Osteoblast (primary cell): ENCODE measurements at regions not wholly inside any gene's neighbourhood (a gene's known extent, or its start where the extent isn't known, plus 50 kb on each side); places are given as distances from the start of the nearest gene placed in this dataset.

Source experiments
- DNase-seq: peaks from one replicate; pipeline ENCODE4 v3.0.0; 2011; ENCODE audit warnings: low spot score, mixed read lengths; ENCODE audit not compliant: insufficient read length; ENCODE audit errors: missing footprints
- H2AFZ ChIP-seq: 2 replicates; pipeline ENCODE4 v1.6.0; 2011; ENCODE audit warnings: mild to moderate bottlenecking, low read length
- H3K27ac ChIP-seq: 2 replicates; pipeline ENCODE4 v1.5.1; 2011; ENCODE audit warnings: mild to moderate bottlenecking, low read depth, low read length, moderate library complexity
- H3K27me3 ChIP-seq: 2 replicates; pipeline ENCODE4 v1.6.0; 2012; ENCODE audit warnings: mild to moderate bottlenecking, control low read depth, inconsistent platforms, low read length, moderate library complexity; ENCODE audit not compliant: insufficient read depth
- H3K36me3 ChIP-seq: 2 replicates; pipeline ENCODE4 v1.5.1; 2011; ENCODE audit warnings: mild to moderate bottlenecking, low read length, control low read depth, moderate library complexity; ENCODE audit not compliant: insufficient read depth
- H3K4me1 ChIP-seq: 2 replicates; pipeline ENCODE4 v1.5.1; 2011; ENCODE audit warnings: mild to moderate bottlenecking, low read length, control low read depth, moderate library complexity; ENCODE audit not compliant: insufficient read depth
- H3K4me2 ChIP-seq: 2 replicates; pipeline ENCODE4 v1.6.0; 2011; ENCODE audit warnings: mild to moderate bottlenecking, low read length; ENCODE audit not compliant: insufficient read depth
- H3K4me3 ChIP-seq: fragments of 200-600 bp; sonication (generic); 3 replicates; pipeline ENCODE4 v1.5.1; 2012; ENCODE audit warnings: mild to moderate bottlenecking, low read length, inconsistent platforms; ENCODE audit not compliant: insufficient read depth
- H3K79me2 ChIP-seq: 2 replicates; pipeline ENCODE4 v1.6.0; 2012; ENCODE audit warnings: mild to moderate bottlenecking, low read length, control low read depth, inconsistent platforms; ENCODE audit not compliant: insufficient read depth
- H3K9me3 ChIP-seq: 2 replicates; pipeline ENCODE4 v1.5.1; 2011; ENCODE audit warnings: low read depth, low read length, control low read depth
- H4K20me1 ChIP-seq: 2 replicates; pipeline ENCODE4 v1.6.0; 2012; ENCODE audit warnings: mild to moderate bottlenecking, low read length, control low read depth; ENCODE audit not compliant: insufficient read depth
- CTCF ChIP-seq: IDR thresholded peaks from 2 replicates; pipeline ENCODE4 v1.5.1; 2011; ENCODE audit warnings: mild to moderate bottlenecking, low read depth, low read length, moderate library complexity; ENCODE audit errors: extremely low read depth

- TF ChIP-seq CTCF: no peak
- Histone ChIP-seq H3K4me1 (peaks cover 3% of the 10 kb centered on the region), H4K20me1 (no peaks in the 10 kb centered on the region), H3K4me3 (no peak overlapping the region), H3K36me3 (no peaks in the 10 kb centered on the region), H2AFZ (no peak overlapping the region), H3K27ac (no peak overlapping the region), H3K4me2 (no peak overlapping the region), H3K79me2 (no peaks in the 10 kb centered on the region), H3K27me3 (no peaks in the 10 kb centered on the region), H3K9me3 (no peaks in the 10 kb centered on the region)
- peak; percentile 56 for DNase-seq
Measured at GRCh38 chr9:134967547-134967930, 49.8 kb upstream of the FCN1 start.

- Histone ChIP-seq H3K36me3 (no peaks in the 10 kb centered on the region), H2AFZ (no peak overlapping the region), H3K4me3 (no peak overlapping the region), H4K20me1 (no peaks in the 10 kb centered on the region), H3K79me2 (no peaks in the 10 kb centered on the region), H3K27me3 (peaks cover 6% of the 10 kb centered on the region), H3K4me2 (no peak overlapping the region), H3K27ac (no peak overlapping the region), H3K4me1 (peaks cover 3% of the 10 kb centered on the region), H3K9me3 (no peaks in the 10 kb centered on the region)
- peak; percentile 85 for DNase-seq
- no peak for TF ChIP-seq CTCF
Measured at GRCh38 chr9:134968011-134968822, 50.5 kb upstream of the FCN1 start.

- H3K27ac ChIP-seq: no peak overlapping the region
- peak; percentile 68 for DNase-seq
- TF ChIP-seq CTCF: no peak
- H3K79me2 ChIP-seq: no peaks in the 10 kb centered on the region
- H3K36me3 ChIP-seq: no peaks in the 10 kb centered on the region
- H3K9me3 ChIP-seq: no peaks in the 10 kb centered on the region
- no peak overlapping the region for H3K4me3 ChIP-seq
- H3K4me1 ChIP-seq: peaks cover 3% of the 10 kb centered on the region
- peaks cover 10% of the 10 kb centered on the region for H3K27me3 ChIP-seq
- H2AFZ ChIP-seq: no peak overlapping the region
- no peak overlapping the region for H3K4me2 ChIP-seq
- H4K20me1 ChIP-seq: no peaks in the 10 kb centered on the region
Measured at GRCh38 chr9:134968823-134969090, 51.0 kb upstream of the FCN1 start.

- Histone ChIP-seq H3K36me3 (no peaks in the 10 kb centered on the region), H3K4me2 (no peak overlapping the region), H3K79me2 (no peaks in the 10 kb centered on the region), H3K4me1 (peaks cover 3% of the 10 kb centered on the region), H2AFZ (no peak overlapping the region), H3K9me3 (no peaks in the 10 kb centered on the region), H4K20me1 (no peaks in the 10 kb centered on the region), H3K27me3 (peaks cover 10% of the 10 kb centered on the region), H3K4me3 (no peak overlapping the region), H3K27ac (no peak overlapping the region)
- DNase-seq: peak; percentile 52
- TF ChIP-seq CTCF: no peak
Measured at GRCh38 chr9:134969156-134970045, 51.7 kb upstream of the FCN1 start.
